Ishikawa (cell line): ENCODE measurements at regions not wholly inside any gene's neighbourhood (a gene's known extent, or its start where the extent isn't known, plus 50 kb on each side); places are given as distances from the start of the nearest gene placed in this dataset.

Experiments
- CEBPB ChIP-seq: IDR thresholded peaks from 2 replicates; pipeline ENCODE4 v1.6.1; 2012
- CREB1 ChIP-seq: IDR thresholded peaks from 2 replicates; pipeline ENCODE4 v1.6.1; 2012; ENCODE audit warnings: low read depth
- EGR1 ChIP-seq: IDR thresholded peaks from 2 replicates; pipeline ENCODE4 v1.6.1; 2012
- EP300 ChIP-seq: IDR thresholded peaks from 2 replicates; pipeline ENCODE4 v1.6.1; 2012; ENCODE audit warnings: borderline replicate concordance
- FOXM1 ChIP-seq: IDR thresholded peaks from 2 replicates; pipeline ENCODE4 v1.6.1; 2012; ENCODE audit warnings: low read depth, borderline replicate concordance
- NFIC ChIP-seq: IDR thresholded peaks from 2 replicates; pipeline ENCODE4 v1.6.1; 2012
- RAD21 ChIP-seq: IDR thresholded peaks from 2 replicates; pipeline ENCODE4 v1.6.1; 2012; ENCODE audit warnings: low read depth
- REST ChIP-seq: IDR thresholded peaks from 2 replicates; pipeline ENCODE4 v1.6.1; 2012; ENCODE audit warnings: low read depth, mild to moderate bottlenecking
- TCF12 ChIP-seq: IDR thresholded peaks from 2 replicates; pipeline ENCODE4 v1.6.1; 2012; ENCODE audit warnings: low read depth
- TEAD4 ChIP-seq: IDR thresholded peaks from 2 replicates; pipeline ENCODE4 v1.6.1; 2012
- USF1 ChIP-seq: IDR thresholded peaks from 2 replicates; pipeline ENCODE4 v1.6.1; 2012
- YY1 ChIP-seq: IDR thresholded peaks from 2 replicates; pipeline ENCODE4 v1.6.1; 2012; ENCODE audit warnings: low read depth

GRCh38 chr6:43950051-43950605 is 177.1 kb downstream of the MRPL14 start:
- TF ChIP-seq FOXM1 (no peak), EGR1 (no peak), EP300 (no peak), NFIC (no peak), RAD21 (no peak), CREB1 (no peak), CEBPB (no peak), YY1 (no peak), REST (no peak), TCF12 (no peak), USF1 (no peak), TEAD4 (no peak)
